ENCODE measurements at regions not wholly inside any gene's neighbourhood (a gene's known extent, or its start where the extent isn't known, plus 50 kb on each side); places are given as distances from the start of the nearest gene placed in this dataset.

GRCh38 chr4:95643627-95644026 is 94.9 kb upstream of the UNC5C start:
- Histone ChIP-seq H3K27ac (ENCODE audit: low read depth, low read length, poor library complexity, severe bottlenecking) (no peak overlapping the region), H3K4me1 (ENCODE audit: insufficient read depth, low read length, poor library complexity, severe bottlenecking) (no peaks in the 10 kb centered on the region), H3K79me2 (ENCODE audit: insufficient read depth, low read depth, low read length) (no peaks in the 10 kb centered on the region), H3K9me3 (ENCODE audit: low read length) (no peaks in the 10 kb centered on the region), H4K20me1 (ENCODE audit: insufficient read depth, low read length) (no peaks in the 10 kb centered on the region), H3K4me2 (ENCODE audit: low read length) (no peak overlapping the region), H3K36me3 (ENCODE audit: insufficient read depth, low read length) (no peaks in the 10 kb centered on the region), H2AFZ (ENCODE audit: low read length) (no peak overlapping the region), H3K4me3 (ENCODE audit: low read depth, low read length, poor library complexity, severe bottlenecking) (no peak overlapping the region), H3K9me2 (ENCODE audit: insufficient read depth, low read length) (no peaks in the 10 kb centered on the region)
- DNase-seq (ENCODE audit: low spot score): no peak
- no TSS peak for BruUV-seq (replicated peaks)
- CTCF ChIA-PET (ENCODE audit: unreplicated experiment): no interaction called here
- TF ChIP-seq EZH2phosphoT487 (IDR thresholded peaks at IDR 0.05; ENCODE audit: borderline replicate concordance, low read depth, low read length) (no peak), CTCF (conservative IDR thresholded peaks at IDR 0.05; ENCODE audit: low read length) (no peak)
- intact Hi-C loops (cut with micrococcal nuclease; ENCODE audit: unreplicated experiment): no loop called here
- POLR2A ChIA-PET: interaction anchor here (1.5 kb wide), 1 partner anchor 8 kb away, joined by 3 read pairs; no protein-coding TSS in a partner anchor

- ChIA-PET POLR2A (no interaction called here), CTCF (ENCODE audit: unreplicated experiment) (no interaction called here)
- no peak overlapping the region for H3K4me3 ChIP-seq (ENCODE audit: low read depth, low read length, poor library complexity, severe bottlenecking)
- no peaks in the 10 kb centered on the region for H3K9me2 ChIP-seq (ENCODE audit: insufficient read depth, low read length)
- no peak overlapping the region for H3K4me2 ChIP-seq (ENCODE audit: low read length)
- no peak overlapping the region for H2AFZ ChIP-seq (ENCODE audit: low read length)
- H3K36me3 ChIP-seq (ENCODE audit: insufficient read depth, low read length): no peaks in the 10 kb centered on the region
- H3K27ac ChIP-seq (ENCODE audit: low read depth, low read length, poor library complexity, severe bottlenecking): no peak overlapping the region
- intact Hi-C loops (cut with micrococcal nuclease; ENCODE audit: unreplicated experiment): no loop called here
- no peaks in the 10 kb centered on the region for H3K4me1 ChIP-seq (ENCODE audit: insufficient read depth, low read length, poor library complexity, severe bottlenecking)
- no peaks in the 10 kb centered on the region for H3K9me3 ChIP-seq (ENCODE audit: low read length)
- no TSS peak for BruUV-seq (replicated peaks)
- TF ChIP-seq CTCF (conservative IDR thresholded peaks at IDR 0.05; ENCODE audit: low read length): no peak
- TF ChIP-seq EZH2phosphoT487 (IDR thresholded peaks at IDR 0.05; ENCODE audit: borderline replicate concordance, low read depth, low read length): no peak
- DNase-seq (ENCODE audit: low spot score): no peak
- no peaks in the 10 kb centered on the region for H4K20me1 ChIP-seq (ENCODE audit: insufficient read depth, low read length)
- no peaks in the 10 kb centered on the region for H3K79me2 ChIP-seq (ENCODE audit: insufficient read depth, low read depth, low read length)
Measured at GRCh38 chr4:95641571-95641970, 92.8 kb upstream of the UNC5C start.

GRCh38 chr4:95640311-95640710 is 91.5 kb upstream of the UNC5C start:
- Histone ChIP-seq H4K20me1 (ENCODE audit: insufficient read depth, low read length) (no peaks in the 10 kb centered on the region), H3K4me1 (ENCODE audit: insufficient read depth, low read length, poor library complexity, severe bottlenecking) (no peaks in the 10 kb centered on the region), H3K79me2 (ENCODE audit: insufficient read depth, low read depth, low read length) (no peaks in the 10 kb centered on the region), H3K4me3 (ENCODE audit: low read depth, low read length, poor library complexity, severe bottlenecking) (no peak overlapping the region), H3K27ac (ENCODE audit: low read depth, low read length, poor library complexity, severe bottlenecking) (no peak overlapping the region), H3K9me3 (ENCODE audit: low read length) (no peaks in the 10 kb centered on the region), H2AFZ (ENCODE audit: low read length) (no peak overlapping the region), H3K9me2 (ENCODE audit: insufficient read depth, low read length) (no peaks in the 10 kb centered on the region), H3K36me3 (ENCODE audit: insufficient read depth, low read length) (no peaks in the 10 kb centered on the region), H3K4me2 (ENCODE audit: low read length) (no peak overlapping the region)
- DNase-seq (ENCODE audit: low spot score): no peak
- POLR2A ChIA-PET: interaction anchor here (0.6 to 0.7 kb wide), 2 partner anchors 18 to 1054 kb away, joined by 3 read pairs; no protein-coding TSS in a partner anchor
- intact Hi-C loops (cut with micrococcal nuclease; ENCODE audit: unreplicated experiment): no loop called here
- CTCF ChIA-PET (ENCODE audit: unreplicated experiment): no interaction called here
- no TSS peak for BruUV-seq (replicated peaks)
- TF ChIP-seq EZH2phosphoT487 (IDR thresholded peaks at IDR 0.05; ENCODE audit: borderline replicate concordance, low read depth, low read length) (no peak), CTCF (conservative IDR thresholded peaks at IDR 0.05; ENCODE audit: low read length) (no peak)
